ENCODE measurements at regions not wholly inside any gene's neighbourhood (a gene's known extent, or its start where the extent isn't known, plus 50 kb on each side); places are given as distances from the start of the nearest gene placed in this dataset.

DNA sequence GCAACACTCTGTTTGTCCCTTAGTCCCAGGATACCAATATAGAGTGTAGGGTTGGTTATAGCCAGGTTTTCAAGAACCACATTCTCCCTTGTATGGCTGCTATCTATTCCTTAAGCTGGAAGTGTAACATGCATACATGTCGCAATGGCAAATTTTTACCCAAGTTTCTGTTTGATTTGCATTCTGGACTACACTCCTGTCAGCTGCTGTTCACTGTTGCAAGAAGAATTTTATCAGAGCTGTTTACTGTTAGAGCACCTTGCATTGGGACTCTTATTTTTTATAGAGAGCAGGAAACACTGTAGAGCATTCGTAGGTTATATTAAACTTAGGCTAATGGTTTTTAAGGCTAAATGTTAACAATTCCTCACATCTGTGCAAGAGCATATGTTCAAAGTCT lies 376.0 kb upstream of the LRFN5 start:
- no peaks in the 10 kb centered on the region for H3K9me3 Mint-ChIP-seq
- Histone ChIP-seq H3K27me3 (ENCODE audit: insufficient read depth) (no peaks in the 10 kb centered on the region), H3K4me3 (no peak overlapping the region), H3K79me2 (replicated peaks; ENCODE audit: insufficient read depth) (no peaks in the 10 kb centered on the region), H3K4me1 (ENCODE audit: insufficient read depth) (no peaks in the 10 kb centered on the region), H3K4me2 (no peak overlapping the region), H2AFZ (no peak overlapping the region), H4K20me1 (replicated peaks; ENCODE audit: insufficient read depth) (no peaks in the 10 kb centered on the region), H3K36me3 (ENCODE audit: insufficient read depth) (no peaks in the 10 kb centered on the region), H3F3A (replicated peaks; ENCODE audit: low read depth) (no peaks in the 10 kb centered on the region), H3K9me2 (ENCODE audit: insufficient read depth) (peaks cover 3% of the 10 kb centered on the region; the same call in 1 of the 2 replicates), H3K27ac (ENCODE audit: low read depth) (no peak overlapping the region)
- no peaks in the 10 kb centered on the region for H3K36me3 Mint-ChIP-seq (ENCODE audit: low read depth)
- ATAC-seq = no peak
- no peak for DNase-seq (ENCODE audit: low spot score)
- H3K4me1 Mint-ChIP-seq = peaks cover 5% of the 10 kb centered on the region
- H3K4me3 Mint-ChIP-seq = no peak overlapping the region
- no peak overlapping the region for H3K27ac Mint-ChIP-seq
- no peaks in the 10 kb centered on the region for H3K27me3 Mint-ChIP-seq (ENCODE audit: insufficient read depth, low read depth, poor library complexity)
- TF ChIP-seq ZNF114 (CRISPR knock-in tag; IDR thresholded peaks at IDR 0.05) = no peak
- no peak for TF ChIP-seq EZH2phosphoT487 (IDR thresholded peaks at IDR 0.05; ENCODE audit: unreplicated experiment)
- TF ChIP-seq, protein P1, sequence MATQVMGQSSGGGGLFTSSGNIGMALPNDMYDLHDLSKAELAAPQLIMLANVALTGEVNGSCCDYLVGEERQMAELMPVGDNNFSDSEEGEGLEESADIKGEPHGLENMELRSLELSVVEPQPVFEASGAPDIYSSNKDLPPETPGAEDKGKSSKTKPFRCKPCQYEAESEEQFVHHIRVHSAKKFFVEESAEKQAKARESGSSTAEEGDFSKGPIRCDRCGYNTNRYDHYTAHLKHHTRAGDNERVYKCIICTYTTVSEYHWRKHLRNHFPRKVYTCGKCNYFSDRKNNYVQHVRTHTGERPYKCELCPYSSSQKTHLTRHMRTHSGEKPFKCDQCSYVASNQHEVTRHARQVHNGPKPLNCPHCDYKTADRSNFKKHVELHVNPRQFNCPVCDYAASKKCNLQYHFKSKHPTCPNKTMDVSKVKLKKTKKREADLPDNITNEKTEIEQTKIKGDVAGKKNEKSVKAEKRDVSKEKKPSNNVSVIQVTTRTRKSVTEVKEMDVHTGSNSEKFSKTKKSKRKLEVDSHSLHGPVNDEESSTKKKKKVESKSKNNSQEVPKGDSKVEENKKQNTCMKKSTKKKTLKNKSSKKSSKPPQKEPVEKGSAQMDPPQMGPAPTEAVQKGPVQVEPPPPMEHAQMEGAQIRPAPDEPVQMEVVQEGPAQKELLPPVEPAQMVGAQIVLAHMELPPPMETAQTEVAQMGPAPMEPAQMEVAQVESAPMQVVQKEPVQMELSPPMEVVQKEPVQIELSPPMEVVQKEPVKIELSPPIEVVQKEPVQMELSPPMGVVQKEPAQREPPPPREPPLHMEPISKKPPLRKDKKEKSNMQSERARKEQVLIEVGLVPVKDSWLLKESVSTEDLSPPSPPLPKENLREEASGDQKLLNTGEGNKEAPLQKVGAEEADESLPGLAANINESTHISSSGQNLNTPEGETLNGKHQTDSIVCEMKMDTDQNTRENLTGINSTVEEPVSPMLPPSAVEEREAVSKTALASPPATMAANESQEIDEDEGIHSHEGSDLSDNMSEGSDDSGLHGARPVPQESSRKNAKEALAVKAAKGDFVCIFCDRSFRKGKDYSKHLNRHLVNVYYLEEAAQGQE (IDR thresholded peaks at IDR 0.05; ENCODE audit: unreplicated experiment) = no peak
- no peak for TF ChIP-seq CREB1 (CRISPR knock-in tag; IDR thresholded peaks at IDR 0.05; ENCODE audit: low read depth)
- TF ChIP-seq NANOG (IDR thresholded peaks at IDR 0.05; ENCODE audit: borderline replicate concordance) = no peak
- no peak for TF ChIP-seq STAT1 (IDR thresholded peaks at IDR 0.05; ENCODE audit: unreplicated experiment)
- TF ChIP-seq EZH2 (IDR thresholded peaks at IDR 0.05; ENCODE audit: low read depth, unreplicated experiment) = no peak
- no peak for TF ChIP-seq ETS1 (IDR thresholded peaks at IDR 0.05)
- no peak for TF ChIP-seq JUNB (IDR thresholded peaks at IDR 0.05; ENCODE audit: unreplicated experiment)
- TF ChIP-seq, protein P2, sequence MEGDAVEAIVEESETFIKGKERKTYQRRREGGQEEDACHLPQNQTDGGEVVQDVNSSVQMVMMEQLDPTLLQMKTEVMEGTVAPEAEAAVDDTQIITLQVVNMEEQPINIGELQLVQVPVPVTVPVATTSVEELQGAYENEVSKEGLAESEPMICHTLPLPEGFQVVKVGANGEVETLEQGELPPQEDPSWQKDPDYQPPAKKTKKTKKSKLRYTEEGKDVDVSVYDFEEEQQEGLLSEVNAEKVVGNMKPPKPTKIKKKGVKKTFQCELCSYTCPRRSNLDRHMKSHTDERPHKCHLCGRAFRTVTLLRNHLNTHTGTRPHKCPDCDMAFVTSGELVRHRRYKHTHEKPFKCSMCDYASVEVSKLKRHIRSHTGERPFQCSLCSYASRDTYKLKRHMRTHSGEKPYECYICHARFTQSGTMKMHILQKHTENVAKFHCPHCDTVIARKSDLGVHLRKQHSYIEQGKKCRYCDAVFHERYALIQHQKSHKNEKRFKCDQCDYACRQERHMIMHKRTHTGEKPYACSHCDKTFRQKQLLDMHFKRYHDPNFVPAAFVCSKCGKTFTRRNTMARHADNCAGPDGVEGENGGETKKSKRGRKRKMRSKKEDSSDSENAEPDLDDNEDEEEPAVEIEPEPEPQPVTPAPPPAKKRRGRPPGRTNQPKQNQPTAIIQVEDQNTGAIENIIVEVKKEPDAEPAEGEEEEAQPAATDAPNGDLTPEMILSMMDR (conservative IDR thresholded peaks at IDR 0.05; ENCODE audit: low read depth in 2 of 2) = no peak
- TF ChIP-seq POLR2AphosphoS5 (IDR thresholded peaks at IDR 0.05; ENCODE audit: low read depth) = no peak
- TF ChIP-seq, protein P3, sequence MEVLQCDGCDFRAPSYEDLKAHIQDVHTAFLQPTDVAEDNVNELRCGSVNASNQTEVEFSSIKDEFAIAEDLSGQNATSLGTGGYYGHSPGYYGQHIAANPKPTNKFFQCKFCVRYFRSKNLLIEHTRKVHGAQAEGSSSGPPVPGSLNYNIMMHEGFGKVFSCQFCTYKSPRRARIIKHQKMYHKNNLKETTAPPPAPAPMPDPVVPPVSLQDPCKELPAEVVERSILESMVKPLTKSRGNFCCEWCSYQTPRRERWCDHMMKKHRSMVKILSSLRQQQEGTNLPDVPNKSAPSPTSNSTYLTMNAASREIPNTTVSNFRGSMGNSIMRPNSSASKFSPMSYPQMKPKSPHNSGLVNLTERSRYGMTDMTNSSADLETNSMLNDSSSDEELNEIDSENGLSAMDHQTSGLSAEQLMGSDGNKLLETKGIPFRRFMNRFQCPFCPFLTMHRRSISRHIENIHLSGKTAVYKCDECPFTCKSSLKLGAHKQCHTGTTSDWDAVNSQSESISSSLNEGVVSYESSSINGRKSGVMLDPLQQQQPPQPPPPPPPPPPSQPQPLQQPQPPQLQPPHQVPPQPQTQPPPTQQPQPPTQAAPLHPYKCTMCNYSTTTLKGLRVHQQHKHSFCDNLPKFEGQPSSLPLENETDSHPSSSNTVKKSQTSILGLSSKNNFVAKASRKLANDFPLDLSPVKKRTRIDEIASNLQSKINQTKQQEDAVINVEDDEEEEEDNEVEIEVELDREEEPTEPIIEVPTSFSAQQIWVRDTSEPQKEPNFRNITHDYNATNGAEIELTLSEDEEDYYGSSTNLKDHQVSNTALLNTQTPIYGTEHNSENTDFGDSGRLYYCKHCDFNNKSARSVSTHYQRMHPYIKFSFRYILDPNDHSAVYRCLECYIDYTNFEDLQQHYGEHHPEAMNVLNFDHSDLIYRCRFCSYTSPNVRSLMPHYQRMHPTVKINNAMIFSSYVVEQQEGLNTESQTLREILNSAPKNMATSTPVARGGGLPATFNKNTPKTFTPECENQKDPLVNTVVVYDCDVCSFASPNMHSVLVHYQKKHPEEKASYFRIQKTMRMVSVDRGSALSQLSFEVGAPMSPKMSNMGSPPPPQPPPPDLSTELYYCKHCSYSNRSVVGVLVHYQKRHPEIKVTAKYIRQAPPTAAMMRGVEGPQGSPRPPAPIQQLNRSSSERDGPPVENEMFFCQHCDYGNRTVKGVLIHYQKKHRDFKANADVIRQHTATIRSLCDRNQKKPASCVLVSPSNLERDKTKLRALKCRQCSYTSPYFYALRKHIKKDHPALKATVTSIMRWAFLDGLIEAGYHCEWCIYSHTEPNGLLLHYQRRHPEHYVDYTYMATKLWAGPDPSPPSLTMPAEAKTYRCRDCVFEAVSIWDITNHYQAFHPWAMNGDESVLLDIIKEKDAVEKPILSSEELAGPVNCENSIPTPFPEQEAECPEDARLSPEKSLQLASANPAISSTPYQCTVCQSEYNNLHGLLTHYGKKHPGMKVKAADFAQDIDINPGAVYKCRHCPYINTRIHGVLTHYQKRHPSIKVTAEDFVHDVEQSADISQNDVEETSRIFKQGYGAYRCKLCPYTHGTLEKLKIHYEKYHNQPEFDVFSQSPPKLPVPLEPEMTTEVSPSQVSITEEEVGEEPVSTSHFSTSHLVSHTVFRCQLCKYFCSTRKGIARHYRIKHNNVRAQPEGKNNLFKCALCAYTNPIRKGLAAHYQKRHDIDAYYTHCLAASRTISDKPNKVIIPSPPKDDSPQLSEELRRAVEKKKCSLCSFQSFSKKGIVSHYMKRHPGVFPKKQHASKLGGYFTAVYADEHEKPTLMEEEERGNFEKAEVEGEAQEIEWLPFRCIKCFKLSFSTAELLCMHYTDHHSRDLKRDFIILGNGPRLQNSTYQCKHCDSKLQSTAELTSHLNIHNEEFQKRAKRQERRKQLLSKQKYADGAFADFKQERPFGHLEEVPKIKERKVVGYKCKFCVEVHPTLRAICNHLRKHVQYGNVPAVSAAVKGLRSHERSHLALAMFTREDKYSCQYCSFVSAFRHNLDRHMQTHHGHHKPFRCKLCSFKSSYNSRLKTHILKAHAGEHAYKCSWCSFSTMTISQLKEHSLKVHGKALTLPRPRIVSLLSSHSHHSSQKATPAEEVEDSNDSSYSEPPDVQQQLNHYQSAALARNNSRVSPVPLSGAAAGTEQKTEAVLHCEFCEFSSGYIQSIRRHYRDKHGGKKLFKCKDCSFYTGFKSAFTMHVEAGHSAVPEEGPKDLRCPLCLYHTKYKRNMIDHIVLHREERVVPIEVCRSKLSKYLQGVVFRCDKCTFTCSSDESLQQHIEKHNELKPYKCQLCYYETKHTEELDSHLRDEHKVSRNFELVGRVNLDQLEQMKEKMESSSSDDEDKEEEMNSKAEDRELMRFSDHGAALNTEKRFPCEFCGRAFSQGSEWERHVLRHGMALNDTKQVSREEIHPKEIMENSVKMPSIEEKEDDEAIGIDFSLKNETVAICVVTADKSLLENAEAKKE (CRISPR knock-in tag; IDR thresholded peaks at IDR 0.05) = no peak
- no peak for TF ChIP-seq ZNF331 (CRISPR knock-in tag; IDR thresholded peaks at IDR 0.05; ENCODE audit: low read depth)

Measured in GM23338 (cell line).